GM12874 (cell line): ENCODE measurements at regions not wholly inside any gene's neighbourhood (a gene's known extent, or its start where the extent isn't known, plus 50 kb on each side); places are given as distances from the start of the nearest gene placed in this dataset.

ENCODE experiments used
- CTCF ChIP-seq: IDR thresholded peaks from 2 replicates; pipeline ENCODE4 v1.5.1; 2011; ENCODE audit warnings: low read depth, mild to moderate bottlenecking, control low read depth, low read length, moderate library complexity; ENCODE audit not compliant: insufficient read depth

- TF ChIP-seq CTCF = no peak
Observed at GRCh38 chr6:152811785-152812184, 61.2 kb downstream of the VIP start.

GRCh38 chr6:152815230-152815872, 64.8 kb downstream of the VIP start:
- no peak for TF ChIP-seq CTCF

GRCh38 chr6:152816055-152816454, 65.5 kb downstream of the VIP start:
- TF ChIP-seq CTCF = no peak

- no peak for TF ChIP-seq CTCF
Observed at GRCh38 chr6:152821525-152821924, 70.9 kb downstream of the VIP start.

- no peak for TF ChIP-seq CTCF
Observed at GRCh38 chr6:152824666-152825065, 74.1 kb downstream of the VIP start.

GRCh38 chr6:152828431-152828830, 77.8 kb downstream of the VIP start:
- TF ChIP-seq CTCF = no peak

GRCh38 chr6:152836523-152836922, 85.9 kb downstream of the VIP start:
- no peak for TF ChIP-seq CTCF
